GM12873 (cell line): ENCODE measurements at regions not wholly inside any gene's neighbourhood (a gene's known extent, or its start where the extent isn't known, plus 50 kb on each side); places are given as distances from the start of the nearest gene placed in this dataset.
A peak's percentile ranks its signal among the peaks of the same experiment; 100 is the strongest.

Source experiments
- TF ChIP-seq, protein P1 (sequence below): IDR thresholded peaks from 2 replicates; pipeline ENCODE4 v1.5.1; 2012; ENCODE audit warnings: low read depth, mild to moderate bottlenecking, moderate library complexity, low read length, control low read depth; ENCODE audit not compliant: insufficient read depth; ENCODE audit errors: missing control alignments

DNA sequence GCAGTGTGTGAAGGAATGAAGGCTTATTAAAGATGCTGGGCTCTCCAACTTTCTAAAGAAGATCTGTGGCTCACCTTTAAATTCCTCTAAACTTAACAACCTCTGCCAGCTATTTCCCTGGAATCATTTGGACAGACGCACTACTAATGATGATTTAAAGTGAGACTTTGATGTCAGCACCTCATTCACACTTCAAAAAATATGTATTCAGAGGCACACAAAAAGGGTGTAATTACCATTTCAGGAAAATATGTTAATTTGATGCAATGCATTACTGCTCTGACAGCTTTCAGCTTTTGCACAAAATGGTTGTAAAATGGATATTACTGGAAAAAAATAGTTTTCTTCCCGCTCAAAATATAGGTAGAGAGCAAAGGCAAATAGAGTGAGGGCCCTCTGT is 423.9 kb upstream of the ASIC2 start:
- TF ChIP-seq, protein P1, sequence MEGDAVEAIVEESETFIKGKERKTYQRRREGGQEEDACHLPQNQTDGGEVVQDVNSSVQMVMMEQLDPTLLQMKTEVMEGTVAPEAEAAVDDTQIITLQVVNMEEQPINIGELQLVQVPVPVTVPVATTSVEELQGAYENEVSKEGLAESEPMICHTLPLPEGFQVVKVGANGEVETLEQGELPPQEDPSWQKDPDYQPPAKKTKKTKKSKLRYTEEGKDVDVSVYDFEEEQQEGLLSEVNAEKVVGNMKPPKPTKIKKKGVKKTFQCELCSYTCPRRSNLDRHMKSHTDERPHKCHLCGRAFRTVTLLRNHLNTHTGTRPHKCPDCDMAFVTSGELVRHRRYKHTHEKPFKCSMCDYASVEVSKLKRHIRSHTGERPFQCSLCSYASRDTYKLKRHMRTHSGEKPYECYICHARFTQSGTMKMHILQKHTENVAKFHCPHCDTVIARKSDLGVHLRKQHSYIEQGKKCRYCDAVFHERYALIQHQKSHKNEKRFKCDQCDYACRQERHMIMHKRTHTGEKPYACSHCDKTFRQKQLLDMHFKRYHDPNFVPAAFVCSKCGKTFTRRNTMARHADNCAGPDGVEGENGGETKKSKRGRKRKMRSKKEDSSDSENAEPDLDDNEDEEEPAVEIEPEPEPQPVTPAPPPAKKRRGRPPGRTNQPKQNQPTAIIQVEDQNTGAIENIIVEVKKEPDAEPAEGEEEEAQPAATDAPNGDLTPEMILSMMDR: no peak

DNA sequence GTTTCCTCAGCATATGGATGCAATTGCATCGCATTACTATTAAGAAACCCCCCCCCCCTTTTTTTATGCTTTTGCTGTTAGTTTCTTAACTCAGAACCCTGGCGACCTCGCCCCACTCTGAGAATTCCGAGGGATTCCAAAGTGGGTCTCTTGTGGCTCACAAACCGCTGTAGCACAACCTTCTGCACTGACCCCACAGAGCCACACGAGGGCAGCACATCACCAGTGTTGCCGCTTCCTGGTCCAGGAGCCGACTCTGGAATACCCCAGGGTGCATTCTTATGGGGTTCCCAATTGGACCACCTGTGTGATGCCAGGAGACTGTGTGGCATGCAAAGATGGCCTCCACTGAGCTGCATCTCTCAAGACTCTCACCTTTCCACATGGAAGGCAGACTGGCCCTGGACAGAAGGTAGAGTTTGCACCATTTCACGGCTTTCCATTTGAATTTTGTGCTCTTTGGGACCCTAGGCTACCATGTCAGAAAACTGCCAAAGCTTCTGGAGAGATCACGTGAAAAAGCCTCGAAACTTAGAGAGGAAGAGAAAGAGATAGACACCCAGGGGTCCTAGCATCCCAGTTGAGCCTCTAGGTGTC is 432.7 kb upstream of the ASIC2 start:
- TF ChIP-seq, protein P1: peak; percentile 90

DNA sequence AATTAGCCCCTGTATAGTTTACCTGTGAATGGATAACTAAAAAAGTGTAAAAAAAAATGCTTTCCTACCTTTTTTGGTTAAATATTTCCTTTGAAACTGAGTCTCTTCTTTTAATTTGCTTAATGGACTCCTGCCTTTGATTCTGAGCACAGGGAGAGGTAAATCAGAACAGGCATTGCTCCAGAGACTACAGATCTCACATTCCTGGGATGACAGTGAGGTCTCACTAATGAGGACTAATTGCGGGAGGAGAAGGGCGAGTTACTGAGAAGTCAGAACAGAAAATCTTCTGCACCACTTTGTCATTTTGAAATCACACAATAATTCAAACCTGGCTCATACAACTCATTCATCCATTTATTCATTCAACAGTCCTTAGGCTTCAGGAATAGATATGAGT is 437.0 kb upstream of the ASIC2 start:
- TF ChIP-seq, protein P1: no peak

DNA sequence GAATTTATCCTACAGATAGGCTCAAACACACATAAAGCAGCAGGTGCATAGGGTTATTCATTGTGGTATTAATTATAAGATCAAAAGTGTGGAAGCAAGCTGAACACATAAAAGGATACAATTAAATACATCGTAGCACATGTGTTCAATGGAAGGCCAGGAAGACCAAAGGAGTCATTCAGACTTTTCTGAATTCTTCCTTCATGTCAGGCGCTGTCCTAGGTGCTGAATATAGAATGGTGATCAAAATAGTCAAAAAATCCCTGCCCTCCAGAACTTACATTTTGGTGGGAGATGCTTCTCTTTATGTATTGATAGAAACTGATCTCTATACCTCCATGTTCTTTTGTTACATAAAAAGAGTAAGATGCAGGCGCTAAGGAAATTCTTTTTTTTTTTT is 439.0 kb upstream of the ASIC2 start:
- TF ChIP-seq, protein P1: no peak

DNA sequence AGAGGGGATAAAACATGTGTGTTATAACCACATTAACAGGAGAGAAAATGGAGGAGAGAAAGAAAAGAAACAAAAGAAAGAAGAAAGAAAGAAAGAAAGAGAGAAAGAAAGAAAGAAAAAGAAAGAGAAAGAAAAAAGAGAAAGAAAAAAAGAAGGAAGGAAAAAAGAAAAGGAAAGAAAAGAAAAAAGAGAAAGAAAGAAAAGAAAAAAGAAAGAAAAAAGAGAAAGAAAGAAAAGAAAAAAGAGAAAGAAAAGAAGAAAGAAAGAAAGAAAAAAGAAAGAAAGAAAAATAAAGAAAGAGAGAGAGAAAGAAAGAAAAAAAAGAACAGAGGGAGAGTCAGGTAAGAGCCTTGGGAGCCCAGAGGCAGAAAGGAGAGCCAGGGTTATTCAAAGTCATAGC is 446.6 kb upstream of the ASIC2 start:
- TF ChIP-seq, protein P1: no peak

DNA sequence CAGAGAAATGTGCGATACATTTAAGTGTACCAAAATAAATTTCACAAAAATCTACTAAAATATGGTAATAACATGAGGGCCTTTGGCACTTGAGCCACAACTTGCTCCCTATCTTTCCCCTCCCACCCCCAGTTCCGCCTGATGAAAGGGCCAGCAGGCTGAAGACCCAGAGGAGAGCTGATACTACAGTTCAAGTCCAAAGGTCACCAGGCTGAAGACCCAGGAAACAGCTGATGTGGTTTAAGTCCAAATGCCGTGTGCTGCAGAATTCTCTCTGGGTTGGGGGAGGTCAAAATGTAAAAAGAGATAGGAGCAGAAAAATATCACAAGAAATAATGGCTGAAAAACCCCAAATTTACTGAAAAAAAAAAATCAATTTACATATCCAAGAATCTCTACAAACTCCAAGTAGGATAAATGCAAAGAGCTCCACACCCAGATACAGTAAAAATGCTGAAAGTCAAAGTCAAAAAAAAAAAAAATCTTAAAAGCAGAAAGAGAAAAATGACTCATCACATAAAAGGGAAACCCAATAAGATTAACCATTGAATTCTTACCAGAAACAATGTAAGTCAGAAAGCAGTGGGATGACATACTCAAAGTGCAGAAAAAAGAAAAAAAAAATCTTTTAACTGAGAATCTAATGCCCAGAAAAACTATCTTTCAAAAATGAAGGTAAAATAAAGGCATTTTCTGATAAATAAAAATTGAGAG is 452.1 kb upstream of the ASIC2 start:
- TF ChIP-seq, protein P1: no peak

DNA sequence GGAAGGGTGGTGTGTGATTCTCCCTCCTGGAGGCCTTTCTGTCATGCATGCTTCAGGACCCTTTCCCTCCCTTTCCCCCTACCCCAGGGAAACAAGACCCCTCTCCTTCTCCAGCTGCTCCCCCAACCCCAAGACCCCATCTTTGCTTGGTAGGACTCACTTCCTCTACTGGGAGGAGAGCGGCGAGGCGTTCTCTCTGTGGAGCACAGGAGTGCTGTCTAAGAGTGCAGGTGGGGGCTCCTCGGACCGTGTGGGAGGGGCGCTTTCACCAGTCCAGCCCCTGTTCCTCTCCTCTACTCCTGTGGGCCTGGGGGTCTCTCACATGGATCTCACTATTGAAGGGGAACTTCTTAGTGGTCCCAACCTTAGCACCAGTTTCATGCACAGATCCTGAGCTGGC is 456.1 kb upstream of the ASIC2 start:
- TF ChIP-seq, protein P1: no peak
